ENCODE measurements at regions not wholly inside any gene's neighbourhood (a gene's known extent, or its start where the extent isn't known, plus 50 kb on each side); places are given as distances from the start of the nearest gene placed in this dataset.

DNA sequence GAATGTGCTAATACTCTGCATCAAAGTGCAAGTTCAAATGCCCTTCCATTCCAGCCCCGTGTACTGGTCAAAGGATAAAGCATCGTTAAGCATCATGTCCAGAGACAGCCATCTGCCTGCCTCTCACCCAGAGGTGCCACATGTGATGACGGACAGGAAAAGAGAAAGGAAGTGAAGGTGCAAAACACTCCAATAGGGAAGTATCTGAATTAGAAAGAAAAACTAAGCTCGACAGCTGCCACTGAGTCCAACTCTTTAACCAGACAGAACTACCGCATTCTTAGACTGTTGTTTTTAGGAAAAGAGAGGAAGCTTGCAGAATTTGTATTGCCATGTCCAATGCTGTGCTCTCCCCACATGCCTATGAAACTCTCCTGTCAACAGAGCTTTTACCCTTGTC is 465.0 kb upstream of the SOX5 start:
- no peak for DNase-seq (ENCODE audit: low read depth)

DNA sequence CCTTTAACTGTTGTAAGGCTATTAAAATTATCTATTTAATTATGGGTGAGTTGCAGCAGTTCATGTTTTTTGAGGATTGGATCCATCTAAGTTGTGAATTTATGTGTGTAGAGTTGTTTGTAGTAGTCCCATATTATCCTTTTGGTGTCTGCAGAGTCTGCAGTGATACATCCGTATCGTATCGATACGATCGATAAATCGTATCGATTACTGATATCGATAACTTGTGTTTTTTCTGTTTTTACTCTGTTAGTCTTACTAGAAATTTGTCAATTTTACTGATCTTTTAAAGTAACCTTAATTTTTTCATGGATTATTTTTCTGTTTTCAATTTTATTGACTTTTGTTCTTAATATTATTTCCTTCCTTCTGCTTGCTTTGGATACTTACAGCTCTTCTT is 462.5 kb upstream of the SOX5 start:
- DNase-seq (ENCODE audit: low read depth) = no peak

DNA sequence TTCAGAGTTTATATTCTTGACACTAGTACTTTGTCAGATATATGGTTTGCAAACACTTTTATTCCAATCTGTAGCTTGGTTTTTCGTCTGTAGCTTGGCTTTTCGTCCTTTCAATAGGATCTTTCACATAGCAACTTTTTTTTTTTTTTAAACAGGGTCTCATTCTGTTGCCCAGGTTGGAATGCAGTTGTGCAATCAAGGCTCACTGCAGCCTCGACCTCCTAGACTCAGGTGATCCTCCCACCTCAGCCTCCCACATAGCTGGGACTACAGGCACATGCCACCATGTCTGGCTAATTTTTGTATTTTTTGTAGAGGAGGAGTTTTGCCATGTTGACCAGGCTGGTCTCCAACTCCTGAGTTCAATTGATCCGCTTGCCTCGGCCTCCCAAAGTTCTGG is 460.4 kb upstream of the SOX5 start:
- no peak for DNase-seq (ENCODE audit: low read depth)

DNA sequence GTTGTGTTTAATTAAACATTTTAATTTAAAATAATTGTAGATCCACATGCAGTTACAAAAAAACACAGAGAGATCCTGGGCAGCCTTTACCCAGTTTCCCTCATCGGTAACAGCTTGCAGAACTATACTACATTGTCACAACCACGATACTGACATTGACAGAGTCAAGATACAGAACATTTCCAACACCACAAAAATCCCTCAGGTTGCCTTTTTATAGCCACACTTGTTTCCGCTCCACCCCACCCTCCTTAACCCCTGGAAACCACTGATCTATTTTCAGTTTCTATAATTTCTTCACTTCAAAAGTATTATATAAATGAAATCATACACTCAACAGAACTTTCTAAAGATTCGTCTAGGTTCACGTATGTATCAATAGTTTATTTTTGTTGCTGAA is 458.8 kb upstream of the SOX5 start:
- DNase-seq (ENCODE audit: low read depth) = no peak

DNA sequence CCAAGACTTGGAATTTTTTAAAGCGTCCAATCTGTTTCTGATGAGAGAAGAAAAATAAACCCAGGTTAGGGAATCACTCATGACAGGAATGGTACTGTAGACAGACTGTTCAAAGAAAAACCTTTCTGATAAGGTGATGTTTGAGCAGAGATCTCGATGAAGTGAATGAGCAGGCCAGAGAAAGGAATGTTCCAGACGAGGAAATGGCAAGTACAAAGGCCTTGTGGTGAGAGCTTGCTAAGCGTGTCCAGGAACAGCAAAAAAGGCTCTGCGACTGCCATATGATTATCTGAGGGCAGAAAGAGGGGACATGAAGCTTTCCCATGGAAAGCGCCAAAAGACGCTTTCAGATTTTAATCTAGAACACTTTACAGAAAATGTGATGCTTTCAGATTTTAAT is 458.4 kb upstream of the SOX5 start:
- DNase-seq (ENCODE audit: low read depth) = no peak

DNA sequence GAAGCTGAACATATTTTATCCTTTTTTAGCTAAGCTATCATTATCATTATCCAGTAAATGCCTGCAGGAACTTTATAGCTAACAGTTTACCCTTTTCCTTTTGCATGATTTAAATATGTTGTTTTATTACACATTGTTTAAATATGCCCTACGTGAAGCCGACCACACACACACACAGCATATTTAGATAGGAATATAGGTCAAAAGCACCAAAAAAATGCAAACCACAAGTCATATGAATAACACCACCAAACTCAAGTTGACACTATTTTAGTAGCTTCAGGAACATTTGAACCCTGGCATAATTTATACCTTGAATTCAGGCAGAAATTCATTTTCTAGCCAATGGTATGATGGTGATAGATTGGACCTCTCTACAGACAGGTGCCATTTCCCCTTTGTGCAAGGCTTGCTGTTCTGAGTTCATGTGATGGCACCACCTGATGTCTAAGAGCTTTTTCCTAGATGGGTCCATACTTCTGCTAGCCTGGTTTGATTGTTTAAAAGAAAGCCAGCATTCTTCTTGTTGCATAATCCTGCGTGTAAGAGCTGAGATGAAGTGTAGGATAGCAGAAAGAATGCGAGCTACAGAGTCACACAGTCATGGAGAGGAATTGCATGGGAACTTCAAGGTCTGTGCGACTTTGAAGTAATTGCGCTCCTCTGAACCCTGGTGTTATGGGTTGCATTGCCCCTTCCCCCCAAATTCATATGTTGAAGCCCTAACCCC is 454.8 kb upstream of the SOX5 start:
- no peak for DNase-seq (ENCODE audit: low read depth)

DNA sequence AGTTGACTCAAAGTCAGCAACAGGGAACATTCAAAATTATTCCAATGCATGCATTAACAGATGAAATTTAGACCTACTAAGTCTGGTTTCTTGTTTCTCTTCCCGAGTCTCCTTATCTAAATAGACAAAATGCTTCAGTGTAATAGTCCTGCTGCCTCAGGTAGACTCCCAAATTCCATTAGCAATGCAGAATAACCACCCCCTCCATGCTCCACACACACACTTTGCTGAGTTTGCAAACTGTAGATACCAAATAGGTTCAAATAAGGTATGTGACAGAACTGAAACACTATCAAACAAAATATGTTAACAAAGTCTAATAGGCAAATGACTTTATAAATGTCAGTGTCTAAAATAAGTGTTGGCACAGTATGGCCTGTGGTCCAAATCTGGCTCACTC is 451.1 kb upstream of the SOX5 start:
- no peak for DNase-seq (ENCODE audit: low read depth)

DNA sequence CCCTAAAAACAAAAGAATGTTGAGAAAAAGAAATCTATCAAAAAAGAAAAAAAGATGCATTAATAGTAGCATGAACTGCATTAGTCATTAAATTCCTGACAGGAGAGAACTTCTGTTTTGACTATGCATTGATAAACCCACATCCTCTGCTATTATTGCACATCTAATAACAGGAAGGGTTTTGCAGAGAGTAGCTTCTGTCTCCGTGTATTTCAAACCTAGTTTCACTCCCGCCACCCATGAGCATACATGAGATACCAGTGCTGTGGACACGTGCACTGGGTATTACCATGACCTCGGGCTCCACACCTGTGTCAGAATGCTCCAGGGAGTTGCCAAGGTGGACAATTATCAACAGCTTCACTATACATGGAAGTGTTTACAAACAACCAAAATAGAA is 449.1 kb upstream of the SOX5 start:
- no peak for DNase-seq (ENCODE audit: low read depth)

DNA sequence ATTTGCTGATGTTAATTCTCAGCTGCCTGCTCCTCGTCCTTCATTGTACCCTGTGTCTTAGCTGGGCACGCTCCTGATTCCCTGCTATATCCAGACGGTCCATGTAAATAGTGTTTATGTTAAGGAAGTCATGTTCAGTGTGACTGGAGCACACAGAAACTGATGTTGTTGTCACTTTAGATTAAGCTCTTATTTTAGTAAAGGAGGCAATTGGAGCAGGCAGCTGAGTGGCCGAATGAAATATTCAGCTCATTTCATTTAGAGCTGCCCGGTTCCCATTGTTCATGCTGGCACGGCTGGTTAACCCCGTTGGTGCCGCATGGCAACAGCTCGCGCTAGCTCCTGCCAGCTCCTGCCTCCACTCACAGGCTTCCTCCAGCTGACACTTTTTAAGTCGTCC is 446.8 kb upstream of the SOX5 start:
- DNase-seq (ENCODE audit: low read depth) = no peak

DNA sequence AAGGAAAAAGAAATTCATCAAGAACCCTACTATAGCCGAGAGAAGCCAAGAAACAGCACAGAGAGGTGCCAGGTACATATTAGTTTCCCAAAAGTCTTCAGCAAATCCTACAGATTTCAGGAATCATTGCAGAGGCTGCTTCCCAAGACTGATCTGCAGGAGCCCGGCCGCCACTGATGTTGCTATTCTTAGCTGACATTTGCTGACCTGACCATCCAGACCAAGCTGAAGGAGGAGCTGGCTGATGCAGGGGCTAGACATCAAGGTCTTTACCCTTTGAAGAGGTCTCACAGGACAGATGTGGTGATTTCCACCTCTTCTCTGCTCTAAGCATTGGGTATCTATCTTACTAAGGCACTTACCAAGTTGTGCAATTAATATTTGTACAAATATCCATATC is 444.8 kb upstream of the SOX5 start:
- no peak for DNase-seq (ENCODE audit: low read depth)

DNA sequence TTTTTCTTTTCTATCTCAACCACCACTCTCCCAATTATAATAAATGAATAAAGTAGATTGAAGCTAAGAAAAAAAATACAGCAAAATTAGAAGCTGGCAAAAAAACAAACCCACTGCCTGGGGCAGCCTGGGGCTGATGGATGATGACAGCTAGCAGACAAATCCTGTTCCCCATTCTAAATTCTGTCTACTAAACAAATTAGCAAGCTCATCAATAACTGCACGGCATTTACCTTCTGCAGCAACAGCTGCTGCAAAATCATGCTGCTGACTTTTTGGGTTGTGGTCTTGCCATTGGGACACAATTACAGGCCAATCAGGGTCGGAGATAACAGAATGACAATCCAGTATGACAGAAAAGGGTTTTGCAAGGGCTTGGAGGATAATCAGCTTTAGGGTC is 443.6 kb upstream of the SOX5 start:
- no peak for DNase-seq (ENCODE audit: low read depth)

DNA sequence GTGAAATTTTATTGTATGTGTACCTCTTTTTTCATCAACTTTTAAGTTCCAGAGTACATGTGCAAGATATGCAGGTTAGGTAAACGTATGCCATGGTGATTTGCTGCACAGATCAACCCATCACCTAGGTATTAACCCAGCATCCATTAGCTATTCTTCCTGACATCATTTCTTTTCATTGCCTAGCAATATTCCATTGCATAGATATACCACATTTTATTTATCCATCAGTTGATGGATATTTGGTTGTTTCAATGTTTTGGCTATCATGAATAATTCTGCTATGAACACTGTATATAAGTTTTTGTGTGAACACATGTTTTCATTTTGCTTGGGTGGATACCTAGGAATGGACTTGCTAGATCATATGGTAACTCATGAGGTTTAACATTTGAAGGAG is 439.9 kb upstream of the SOX5 start:
- DNase-seq (ENCODE audit: low read depth) = no peak

DNA sequence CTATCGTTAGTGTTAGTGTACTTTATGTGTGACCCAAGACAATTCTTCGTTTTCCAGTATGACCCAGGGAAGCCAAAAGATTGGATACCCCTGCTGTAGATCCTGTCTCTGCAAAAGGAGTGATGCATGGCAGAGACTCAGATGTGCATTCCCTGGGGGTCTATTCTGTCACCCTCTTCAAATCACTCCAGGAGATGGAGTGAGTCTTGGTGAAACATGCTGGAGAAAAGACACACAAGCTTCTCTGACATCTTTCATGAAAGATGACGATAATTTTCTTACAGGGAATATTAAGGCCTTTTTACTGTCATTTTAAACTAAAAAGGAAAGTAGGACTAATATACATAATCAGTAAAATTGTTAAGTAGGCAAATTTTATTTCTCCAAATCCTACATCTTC is 437.9 kb upstream of the SOX5 start:
- DNase-seq (ENCODE audit: low read depth) = no peak

DNA sequence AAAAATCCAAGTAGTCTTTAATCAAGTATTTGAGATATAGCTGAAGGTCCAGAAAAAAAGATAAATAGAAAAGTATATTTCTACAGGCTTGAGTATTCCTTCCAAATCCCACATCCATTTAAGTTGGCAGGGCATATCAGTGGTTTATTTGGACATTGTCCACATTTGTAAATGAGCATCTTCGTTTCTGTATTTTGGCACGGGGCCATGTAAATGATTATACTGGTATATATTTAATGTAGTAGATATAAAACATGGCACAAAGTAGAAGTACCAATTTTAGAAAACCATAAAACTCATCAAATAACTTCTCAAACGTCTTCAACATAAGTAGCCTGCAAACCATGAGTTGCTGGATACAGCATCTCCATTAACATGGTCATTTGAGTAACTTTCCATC is 437.4 kb upstream of the SOX5 start:
- DNase-seq (ENCODE audit: low read depth) = no peak

DNA sequence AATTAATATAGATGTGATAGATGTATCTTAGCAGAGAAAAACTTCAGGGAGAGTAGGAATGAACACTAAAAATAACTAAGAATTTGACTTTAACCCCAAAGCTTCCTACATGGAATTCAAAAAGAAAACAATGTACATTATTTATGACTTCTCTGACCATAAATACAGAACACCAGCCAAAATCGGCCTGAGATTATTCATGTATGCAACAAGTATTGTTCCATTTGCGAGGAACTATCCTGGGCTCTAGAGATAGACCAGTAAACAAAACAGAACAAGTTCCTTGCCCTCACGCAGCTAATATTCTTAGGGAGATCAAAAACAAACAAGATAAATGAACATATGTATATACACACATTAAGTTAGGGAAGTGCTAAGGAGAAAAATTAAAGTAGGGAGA is 432.3 kb upstream of the SOX5 start:
- DNase-seq (ENCODE audit: low read depth) = no peak

DNA sequence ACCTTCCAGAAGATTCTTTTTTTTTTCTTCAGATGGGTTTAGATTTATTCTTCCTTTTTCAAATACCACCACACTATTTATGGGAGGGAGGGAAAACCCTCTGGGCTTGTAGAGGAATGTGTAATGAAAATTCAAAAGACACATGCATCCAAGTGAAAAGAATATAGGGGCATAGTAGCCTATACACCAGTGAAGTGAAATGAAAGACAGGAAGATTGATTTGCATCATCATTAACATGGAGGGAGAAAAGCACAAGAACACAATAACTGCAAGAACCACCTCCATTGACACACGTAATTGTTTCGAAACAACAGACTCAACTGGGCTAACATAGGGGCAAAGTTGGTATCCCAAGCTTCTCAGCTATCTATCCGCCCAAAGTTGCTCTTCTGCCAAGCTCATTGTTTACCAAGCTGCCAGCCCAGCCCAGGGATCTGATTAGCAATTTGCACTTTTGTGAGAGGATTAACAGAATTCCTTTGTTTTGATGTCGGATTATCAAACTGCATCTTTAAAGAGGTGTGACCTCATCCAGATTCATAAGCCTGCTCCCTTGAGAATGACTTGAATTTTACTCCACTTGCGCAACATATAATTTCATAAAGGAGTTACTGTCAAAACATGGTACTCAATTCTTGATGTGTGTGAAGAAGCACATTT is 430.5 kb upstream of the SOX5 start:
- DNase-seq (ENCODE audit: low read depth) = no peak

DNA sequence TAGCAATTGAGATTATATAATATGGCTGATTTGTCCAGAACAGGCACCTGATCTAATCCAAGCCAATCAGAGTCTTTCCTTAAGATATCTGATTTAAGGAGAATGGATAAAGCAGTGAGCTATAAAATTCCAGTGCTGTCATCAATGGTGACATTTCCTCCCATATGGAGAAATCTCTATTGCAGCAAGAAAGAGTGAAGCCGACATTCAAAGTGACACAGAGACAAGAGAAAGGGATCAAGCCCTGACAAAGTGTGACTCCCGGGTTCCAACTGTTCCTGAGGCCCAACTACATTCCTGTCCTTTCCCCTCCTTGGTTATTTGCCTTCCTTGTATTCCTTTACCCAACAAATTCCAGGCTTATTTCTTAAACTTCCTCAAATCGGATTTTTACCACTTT is 430.0 kb upstream of the SOX5 start:
- no peak for DNase-seq (ENCODE audit: low read depth)

DNA sequence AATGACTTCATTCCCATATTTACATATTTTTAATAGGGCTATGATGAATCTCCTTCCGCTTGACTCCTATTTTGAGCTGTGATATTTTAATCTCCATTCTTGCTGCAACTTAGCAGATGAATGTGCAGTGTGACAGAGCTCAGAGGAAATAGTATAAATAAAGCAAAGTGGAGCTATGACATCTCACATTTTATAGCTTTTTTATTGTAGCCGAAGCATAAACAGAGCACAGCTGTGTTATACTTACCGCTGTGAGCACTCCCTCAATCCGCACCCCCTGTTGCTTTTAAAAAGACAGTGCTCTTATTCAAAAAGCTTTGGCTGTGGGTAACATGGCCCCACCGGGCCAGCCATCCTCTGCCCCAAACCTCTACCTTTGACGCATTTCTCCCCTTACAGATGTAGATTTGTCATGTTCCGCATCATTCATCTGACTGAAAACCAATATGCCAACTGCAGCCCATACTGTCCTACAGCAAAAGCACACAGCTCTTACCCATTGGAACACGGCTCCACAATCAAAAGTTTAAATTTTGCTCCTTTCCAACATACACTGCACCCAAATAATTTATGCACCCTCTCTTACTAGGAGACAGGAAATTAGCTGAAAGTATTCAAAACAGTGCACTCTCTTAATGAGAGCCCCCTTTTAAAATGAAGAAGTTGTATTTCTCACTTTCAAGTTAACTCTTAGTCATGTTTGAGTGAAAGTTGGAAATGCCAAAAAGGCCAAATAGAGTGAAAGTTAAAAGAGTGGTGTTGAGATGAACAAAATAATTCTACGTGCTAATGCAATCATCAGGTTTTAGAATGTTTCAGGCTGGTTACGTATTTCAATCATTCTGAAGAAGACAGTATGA is 429.3 kb upstream of the SOX5 start:
- DNase-seq (ENCODE audit: low read depth) = no peak

DNA sequence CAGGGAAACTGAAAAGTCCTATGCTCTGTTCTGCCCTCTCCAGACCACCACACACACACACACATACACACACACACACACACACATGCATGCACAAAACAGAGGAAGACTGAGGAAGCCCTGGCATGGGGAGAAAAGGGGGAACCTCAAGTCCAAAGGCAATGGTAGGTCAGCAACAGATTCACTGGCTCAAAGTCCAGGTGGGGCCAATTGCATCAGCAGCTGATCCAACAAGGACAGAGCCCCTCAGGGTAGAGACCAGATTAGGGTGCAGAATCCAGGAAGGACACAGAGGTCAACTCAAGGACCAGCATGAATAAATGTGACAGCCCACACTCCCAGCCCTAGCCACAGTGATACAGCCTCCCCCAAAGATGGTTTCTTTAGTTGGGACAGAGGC is 425.0 kb upstream of the SOX5 start:
- DNase-seq (ENCODE audit: low read depth) = no peak

DNA sequence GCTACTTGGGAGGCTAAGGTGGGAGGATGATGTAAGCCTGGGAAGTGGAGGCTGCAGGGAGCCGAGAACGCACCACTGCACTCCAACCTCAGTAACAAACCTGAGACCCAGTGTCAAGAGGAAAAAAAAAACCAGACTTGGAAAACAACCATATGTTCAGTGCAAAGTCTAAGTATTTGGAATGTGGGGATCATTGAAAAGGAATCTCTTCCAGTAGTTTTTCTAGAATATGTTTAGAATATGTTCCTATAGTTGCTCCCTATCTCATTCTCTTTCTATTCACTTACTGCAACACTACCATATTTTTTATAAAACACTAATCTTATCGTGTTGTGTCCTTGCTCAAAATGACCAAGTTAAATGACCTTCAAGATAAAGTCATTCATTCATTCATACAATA is 423.5 kb upstream of the SOX5 start:
- no peak for DNase-seq (ENCODE audit: low read depth)

DNA sequence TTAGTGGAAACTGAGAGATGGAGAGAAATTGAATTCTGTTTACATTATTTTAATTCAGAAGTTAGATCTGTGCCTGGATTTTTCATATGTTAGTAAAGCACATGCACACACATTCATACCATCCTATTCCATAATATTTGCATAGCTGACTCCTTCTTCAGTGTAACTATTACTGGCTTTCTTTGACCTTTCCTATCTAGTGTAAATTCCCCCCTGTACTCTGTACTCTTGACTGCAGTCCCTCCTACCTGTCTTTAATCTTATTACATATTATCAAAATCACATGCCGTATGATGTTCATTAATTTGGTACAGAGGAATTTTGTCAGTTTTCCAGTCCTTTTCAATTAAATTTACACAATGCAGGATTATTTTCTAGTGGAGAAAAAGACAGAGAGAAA is 417.0 kb upstream of the SOX5 start:
- no peak for DNase-seq (ENCODE audit: low read depth)

DNA sequence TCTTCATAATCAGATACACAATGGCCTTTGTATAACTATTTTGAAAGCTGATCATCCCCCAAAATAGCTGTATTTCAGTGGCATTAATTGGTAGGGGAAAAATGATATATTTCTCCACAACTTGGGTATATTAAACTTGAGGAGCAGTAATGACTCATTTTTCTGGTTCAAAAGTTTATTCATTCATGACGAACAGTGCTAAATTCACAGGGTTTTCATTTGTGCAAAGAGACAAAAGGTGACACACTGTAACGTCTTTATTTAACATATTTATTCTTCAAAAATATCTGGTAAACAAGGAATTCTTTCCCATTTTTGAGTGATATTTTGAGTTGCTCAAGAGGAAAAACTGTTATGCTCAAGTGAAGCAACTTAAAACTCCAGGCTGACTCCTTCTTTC is 415.5 kb upstream of the SOX5 start:
- DNase-seq (ENCODE audit: low read depth) = no peak

DNA sequence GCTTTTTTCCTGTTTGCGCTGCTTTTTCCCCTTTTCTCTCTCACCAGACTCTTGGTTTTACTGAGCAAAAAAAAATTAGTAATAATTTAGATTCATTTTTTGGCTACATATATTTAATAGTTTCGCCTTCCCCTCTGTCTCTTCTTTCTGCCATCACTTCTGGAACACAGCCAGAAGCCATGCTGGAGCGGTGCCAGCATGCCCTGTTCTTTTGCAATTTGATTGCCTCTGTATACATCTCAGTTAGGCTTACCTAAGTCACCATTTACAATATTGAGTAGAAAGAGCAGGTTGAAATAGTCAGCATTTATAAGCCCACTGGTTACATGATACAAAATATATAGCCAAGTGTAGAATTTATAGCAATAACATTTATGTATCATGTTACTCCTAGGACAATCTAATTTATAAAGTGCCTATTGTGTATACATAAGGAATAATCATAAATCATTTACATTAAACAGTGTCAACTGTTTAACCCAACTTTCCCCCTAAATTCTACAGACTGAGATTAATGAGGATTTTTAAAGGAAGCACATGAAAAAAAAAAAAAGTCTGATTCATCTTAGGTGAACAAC is 413.8 kb upstream of the SOX5 start:
- no peak for DNase-seq (ENCODE audit: low read depth)
